Pancreas (tissue), 10 donors: ENCODE measurements at regions not wholly inside any gene's neighbourhood (a gene's known extent, or its start where the extent isn't known, plus 50 kb on each side); places are given as distances from the start of the nearest gene placed in this dataset.

Experiments used
- ATAC-seq, 4 donors: fragments of 200-7000 bp; cut with Tn5 transposase; one replicate each; pipeline versions ENCODE4 v1.8.0 to v1.9.1; 2020; ENCODE audit warnings: mild to moderate bottlenecking in 4 of 4, moderate library complexity in 4 of 4
- DNase-seq, 6 donors: peaks; one replicate each; pipeline ENCODE4 v3.0.0-alpha.2; 2020
- FAIRE-seq: peaks from 2 replicates; lab custom pipeline; 2012; peaks lifted over from hg19 to GRCh38; lab: Jason Lieb, UNC
- H3K27ac ChIP-seq, 4 donors: fragments of 200-600 bp; sonication (generic); 1 replicate in 3 of 4; 2 replicates in 1 of 4; pipeline versions ENCODE4 v1.5.0 to v1.8.0; 2020
- H3K27me3 ChIP-seq, 4 donors: fragments of 200-600 bp; one replicate each; pipeline ENCODE4 v1.8.0; 2021
- H3K36me3 ChIP-seq, 3 donors: fragments of 200-600 bp; sonication (generic) in 1 of 3; one replicate each; pipeline versions ENCODE4 v1.5.0 to v1.8.0; 2020 to 2021
- H3K4me1 ChIP-seq, 3 donors: fragments of 200-600 bp; one replicate each; pipeline ENCODE4 v1.8.0; 2021
- H3K4me3 ChIP-seq, 4 donors: fragments of 200-600 bp; sonication (generic) in 2 of 4; one replicate each; pipeline versions ENCODE4 v1.5.0 to v1.8.0; 2020 to 2021
- H3K9me3 ChIP-seq, 4 donors: fragments of 200-600 bp; one replicate each; pipeline ENCODE4 v1.8.0; 2021
- WGBS, 2 donors: extraction: QIAGEN DNeasy Blood & Tissue Kit; methylation state at CpG; one replicate each; pipeline ENCODE4 v1.1.7; 2013; 5-methylcytosine and 5-hydroxymethylcytosine counted together
- intact Hi-C, 3 donors: fragments of 100-400 bp; cut with DNase I; formaldehyde crosslinking; loops; one replicate each; pipeline versions ENCODE4 v1.11.1 to v1.14.2; 2022
- TF ChIP-seq, protein P1 (sequence below), 4 donors: fragments of 200-600 bp; sonication (generic) in 3 of 4; IDR thresholded peaks; one replicate each; pipeline versions ENCODE4 v1.5.0 to v1.8.0; 2021; ENCODE audit warnings: antibody characterized with exemption in 4 of 4
- donor health status: healthy with polysubstance abuse.
- donor health status: DM: no; HTN: no; CAD: no; lungs with moderate emphysema.
- donor health status: DM: no; HTN: no; CAD: no.
- donor health status: control.
- donor health status: control.
- donor health status: Bipolar disorder and iron deficiency.
- donor health status: DM: yes; HTN: yes; CAD: no.
- donor health status: DM: no; HTN: no; CAD: no.
- donor health status: DM: no; HTN: no; CAD: no.
- donor health status: DM: yes; HTN: yes; CAD: no.

DNA sequence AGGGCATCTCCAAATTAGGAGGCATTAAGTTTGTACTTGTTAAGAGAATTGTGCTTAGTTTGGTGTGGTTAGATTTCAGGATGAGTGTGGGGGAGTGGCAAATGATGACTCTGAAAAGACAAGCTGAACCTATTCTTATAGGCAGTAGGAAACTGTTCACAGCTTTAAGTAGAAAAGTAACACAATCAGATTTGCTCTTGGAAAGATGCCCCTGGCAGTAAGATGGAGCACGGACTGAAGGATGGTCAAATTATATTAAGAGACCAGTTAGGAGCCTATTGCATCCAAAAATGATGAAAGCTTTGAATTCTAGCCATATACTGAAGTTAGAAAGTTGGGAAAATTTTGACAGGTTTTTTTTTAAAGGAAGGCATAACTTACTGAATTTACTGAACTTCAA lies 254.2 kb upstream of the MEF2C start:
- FAIRE-seq (no peak), DNase-seq (no peak), ATAC-seq (no peak)
- H3K36me3 ChIP-seq: no peaks in the 10 kb centered on the region
- no peak overlapping the region for H3K27ac ChIP-seq
- WGBS, 2 donors: 44 to 52% methylated on average over 1 of the region's 1 CpG
- no peak overlapping the region for H3K4me3 ChIP-seq
- no peaks in the 10 kb centered on the region for H3K27me3 ChIP-seq
- no peaks in the 10 kb centered on the region for H3K4me1 ChIP-seq
- intact Hi-C loops: no loop called here
- TF ChIP-seq, protein P1, sequence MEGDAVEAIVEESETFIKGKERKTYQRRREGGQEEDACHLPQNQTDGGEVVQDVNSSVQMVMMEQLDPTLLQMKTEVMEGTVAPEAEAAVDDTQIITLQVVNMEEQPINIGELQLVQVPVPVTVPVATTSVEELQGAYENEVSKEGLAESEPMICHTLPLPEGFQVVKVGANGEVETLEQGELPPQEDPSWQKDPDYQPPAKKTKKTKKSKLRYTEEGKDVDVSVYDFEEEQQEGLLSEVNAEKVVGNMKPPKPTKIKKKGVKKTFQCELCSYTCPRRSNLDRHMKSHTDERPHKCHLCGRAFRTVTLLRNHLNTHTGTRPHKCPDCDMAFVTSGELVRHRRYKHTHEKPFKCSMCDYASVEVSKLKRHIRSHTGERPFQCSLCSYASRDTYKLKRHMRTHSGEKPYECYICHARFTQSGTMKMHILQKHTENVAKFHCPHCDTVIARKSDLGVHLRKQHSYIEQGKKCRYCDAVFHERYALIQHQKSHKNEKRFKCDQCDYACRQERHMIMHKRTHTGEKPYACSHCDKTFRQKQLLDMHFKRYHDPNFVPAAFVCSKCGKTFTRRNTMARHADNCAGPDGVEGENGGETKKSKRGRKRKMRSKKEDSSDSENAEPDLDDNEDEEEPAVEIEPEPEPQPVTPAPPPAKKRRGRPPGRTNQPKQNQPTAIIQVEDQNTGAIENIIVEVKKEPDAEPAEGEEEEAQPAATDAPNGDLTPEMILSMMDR (IDR thresholded peaks at IDR 0.05): no peak
- H3K9me3 ChIP-seq: no peaks in the 10 kb centered on the region

DNA sequence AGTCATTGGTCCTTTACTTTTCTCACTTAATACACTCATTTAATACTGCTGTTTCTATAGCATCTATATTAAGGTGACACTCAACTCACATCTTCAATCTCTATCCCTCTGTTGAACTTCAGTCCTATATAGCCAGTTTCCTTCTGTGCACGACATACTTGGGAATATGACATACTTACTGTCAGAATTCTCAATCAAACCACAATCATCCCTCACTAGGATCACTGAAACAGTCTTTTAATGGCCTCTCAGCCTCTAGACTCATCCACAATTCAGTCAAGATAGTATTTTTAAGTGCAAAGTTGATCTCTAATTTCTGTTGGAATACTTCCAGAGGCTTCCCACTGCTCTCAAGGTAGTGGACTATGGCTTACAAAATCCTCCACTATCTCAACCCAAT lies 251.0 kb upstream of the MEF2C start:
- FAIRE-seq (no peak), ATAC-seq (no peak), DNase-seq (no peak)
- TF ChIP-seq, protein P1 (IDR thresholded peaks at IDR 0.05): no peak
- H3K9me3 ChIP-seq: no peaks in the 10 kb centered on the region
- intact Hi-C loops: no loop called here
- H3K4me1 ChIP-seq: no peaks in the 10 kb centered on the region
- 73 to 89% methylated on average over 1 of the region's 1 CpG for WGBS, 2 donors
- H3K4me3 ChIP-seq: no peak overlapping the region
- no peak overlapping the region for H3K27ac ChIP-seq
- H3K27me3 ChIP-seq: no peaks in the 10 kb centered on the region
- no peaks in the 10 kb centered on the region for H3K36me3 ChIP-seq

DNA sequence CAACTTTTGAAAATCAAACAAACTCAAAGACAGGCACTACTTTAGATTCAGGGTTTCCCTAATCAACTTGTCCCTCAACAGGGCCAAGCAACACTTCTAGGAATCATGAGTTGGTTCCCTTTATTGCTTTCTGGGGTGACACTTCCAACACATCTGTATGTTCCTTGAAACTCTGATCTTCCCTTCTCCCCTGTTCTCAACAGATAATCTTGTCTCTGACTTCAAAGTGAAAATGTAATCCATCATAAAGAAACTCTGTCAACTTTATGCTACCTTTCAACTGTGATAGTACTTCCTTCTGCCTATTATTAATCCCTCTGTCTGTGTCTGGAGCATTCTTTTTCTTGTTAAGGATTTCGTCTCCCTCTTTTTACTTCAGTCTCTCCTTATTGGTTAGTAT lies 250.1 kb upstream of the MEF2C start:
- FAIRE-seq (no peak), ATAC-seq (no peak), DNase-seq (no peak)
- H3K36me3 ChIP-seq: no peaks in the 10 kb centered on the region
- H3K27me3 ChIP-seq: no peaks in the 10 kb centered on the region
- no peak overlapping the region for H3K27ac ChIP-seq
- TF ChIP-seq, protein P1 (IDR thresholded peaks at IDR 0.05): no peak
- no peaks in the 10 kb centered on the region for H3K9me3 ChIP-seq
- no peak overlapping the region for H3K4me3 ChIP-seq
- intact Hi-C loops: no loop called here
- WGBS, 2 donors: 69 to 74% methylated on average over 1 of the region's 1 CpG
- no peaks in the 10 kb centered on the region for H3K4me1 ChIP-seq

DNA sequence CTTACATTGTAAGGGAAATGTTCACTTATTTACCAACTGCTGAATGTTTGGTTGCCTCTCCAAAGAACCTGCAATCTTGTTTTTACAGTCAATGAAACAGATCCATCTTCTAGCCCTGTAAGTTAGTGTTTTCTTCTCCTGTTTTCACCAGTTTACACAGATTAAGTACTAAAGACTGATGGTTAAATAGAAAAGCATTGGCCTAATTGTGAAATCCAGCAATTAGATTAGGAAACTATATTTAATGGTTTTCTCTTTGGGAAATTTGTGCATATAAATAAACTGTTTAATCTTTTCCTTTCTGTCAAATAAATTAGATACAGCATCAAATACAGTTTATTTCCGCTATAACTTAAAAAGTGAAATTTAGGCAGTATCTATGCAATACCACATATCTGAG lies 247.9 kb upstream of the MEF2C start:
- H3K9me3 ChIP-seq: no peaks in the 10 kb centered on the region
- no peak for ATAC-seq
- H3K4me1 ChIP-seq: no peaks in the 10 kb centered on the region
- no peaks in the 10 kb centered on the region for H3K36me3 ChIP-seq
- TF ChIP-seq, protein P1 (IDR thresholded peaks at IDR 0.05): no peak
- intact Hi-C loops: no loop called here
- H3K27ac ChIP-seq: no peak overlapping the region
- H3K27me3 ChIP-seq: no peaks in the 10 kb centered on the region
- DNase-seq: no peak
- H3K4me3 ChIP-seq: no peak overlapping the region
- no peak for FAIRE-seq
- 90 to 98% methylated on average over 1 of the region's 1 CpG for WGBS, 2 donors

DNA sequence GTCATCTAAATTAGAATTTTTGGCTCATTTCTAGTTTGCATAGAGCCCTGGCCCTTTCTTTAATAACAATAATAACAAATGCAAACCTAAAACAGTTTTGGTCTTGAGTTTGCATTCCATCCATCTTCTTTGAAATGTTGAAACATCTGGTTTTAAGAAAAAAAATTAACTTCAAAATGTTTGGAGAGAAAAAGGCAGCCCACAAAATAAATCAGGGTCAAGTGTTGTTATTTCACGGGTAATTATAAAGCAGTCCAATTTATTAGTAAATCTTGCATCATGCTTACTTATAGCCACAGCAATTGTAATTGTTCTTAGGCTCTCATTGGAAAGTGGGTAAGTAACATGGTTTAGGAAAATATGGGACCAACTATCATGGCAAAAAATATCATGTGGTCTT lies 247.0 kb upstream of the MEF2C start:
- no peak overlapping the region for H3K4me3 ChIP-seq
- no peaks in the 10 kb centered on the region for H3K4me1 ChIP-seq
- no peak overlapping the region for H3K27ac ChIP-seq
- FAIRE-seq (no peak), ATAC-seq (no peak), DNase-seq (no peak)
- H3K27me3 ChIP-seq: no peaks in the 10 kb centered on the region
- H3K9me3 ChIP-seq: no peaks in the 10 kb centered on the region
- TF ChIP-seq, protein P1 (IDR thresholded peaks at IDR 0.05): no peak
- intact Hi-C loops: no loop called here
- H3K36me3 ChIP-seq: no peaks in the 10 kb centered on the region
- 77 to 93% methylated on average over 1 of the region's 1 CpG for WGBS, 2 donors
